Endothelial cell (in vitro differentiated cells): ENCODE measurements at regions not wholly inside any gene's neighbourhood (a gene's known extent, or its start where the extent isn't known, plus 50 kb on each side); places are given as distances from the start of the nearest gene placed in this dataset.

Source experiments
- DNase-seq: peaks from one replicate; pipeline ENCODE4 v3.0.0; 2021; ENCODE audit warnings: low spot score
- H3K27ac Mint-ChIP-seq: one replicate; pipeline ENCODE4 v1.8.0; 2021; ENCODE audit warnings: mixed read lengths, inconsistent platforms; ENCODE audit not compliant: unreplicated experiment
- H3K27me3 Mint-ChIP-seq: one replicate; pipeline ENCODE4 v1.8.0; 2021; ENCODE audit warnings: mild to moderate bottlenecking, moderate library complexity, mixed read lengths, inconsistent platforms; ENCODE audit not compliant: unreplicated experiment
- H3K36me3 Mint-ChIP-seq: one replicate; pipeline ENCODE4 v1.8.0; 2021; ENCODE audit warnings: mild to moderate bottlenecking, low read depth, mixed read lengths, inconsistent platforms; ENCODE audit not compliant: unreplicated experiment
- H3K4me1 Mint-ChIP-seq: one replicate; pipeline ENCODE4 v1.8.0; 2021; ENCODE audit warnings: mild to moderate bottlenecking, mixed read lengths, inconsistent platforms; ENCODE audit not compliant: unreplicated experiment
- H3K4me3 Mint-ChIP-seq: one replicate; pipeline ENCODE4 v1.8.0; 2021; ENCODE audit warnings: mild to moderate bottlenecking, mixed read lengths, inconsistent platforms; ENCODE audit not compliant: unreplicated experiment
- H3K9me3 Mint-ChIP-seq: one replicate; pipeline ENCODE4 v1.8.0; 2021; ENCODE audit warnings: mixed read lengths, inconsistent platforms; ENCODE audit not compliant: unreplicated experiment
- TF ChIP-seq, protein P1 (sequence below): fragments of 200-600 bp; sonication (generic); IDR thresholded peaks from one replicate; pipeline ENCODE4 v1.5.0; 2021; ENCODE audit warnings: antibody characterized with exemption; ENCODE audit not compliant: unreplicated experiment

DNA sequence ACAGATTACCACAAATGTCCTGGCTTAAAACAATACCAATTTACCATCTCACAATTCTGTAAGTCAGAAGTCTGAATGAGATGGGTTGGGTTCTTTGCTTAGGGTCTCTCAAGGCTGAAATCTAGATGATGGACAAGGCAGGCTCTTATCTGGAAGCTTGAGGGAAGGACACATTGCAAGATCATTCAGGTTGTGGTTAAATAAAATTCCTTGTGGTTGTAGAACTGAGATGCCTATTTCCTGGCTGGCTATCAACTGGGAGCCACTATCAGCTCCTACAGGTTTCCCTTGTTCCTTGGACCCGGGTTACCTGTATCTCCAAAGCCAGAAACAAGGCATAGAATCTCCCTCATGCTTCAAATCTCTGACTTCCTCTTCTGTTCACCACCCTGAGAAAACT, 148.4 kb downstream of the MDFIC start:
- H3K36me3 Mint-ChIP-seq, result no peaks in the 10 kb centered on the region
- H3K27ac Mint-ChIP-seq, result no peak overlapping the region
- TF ChIP-seq, protein P1, sequence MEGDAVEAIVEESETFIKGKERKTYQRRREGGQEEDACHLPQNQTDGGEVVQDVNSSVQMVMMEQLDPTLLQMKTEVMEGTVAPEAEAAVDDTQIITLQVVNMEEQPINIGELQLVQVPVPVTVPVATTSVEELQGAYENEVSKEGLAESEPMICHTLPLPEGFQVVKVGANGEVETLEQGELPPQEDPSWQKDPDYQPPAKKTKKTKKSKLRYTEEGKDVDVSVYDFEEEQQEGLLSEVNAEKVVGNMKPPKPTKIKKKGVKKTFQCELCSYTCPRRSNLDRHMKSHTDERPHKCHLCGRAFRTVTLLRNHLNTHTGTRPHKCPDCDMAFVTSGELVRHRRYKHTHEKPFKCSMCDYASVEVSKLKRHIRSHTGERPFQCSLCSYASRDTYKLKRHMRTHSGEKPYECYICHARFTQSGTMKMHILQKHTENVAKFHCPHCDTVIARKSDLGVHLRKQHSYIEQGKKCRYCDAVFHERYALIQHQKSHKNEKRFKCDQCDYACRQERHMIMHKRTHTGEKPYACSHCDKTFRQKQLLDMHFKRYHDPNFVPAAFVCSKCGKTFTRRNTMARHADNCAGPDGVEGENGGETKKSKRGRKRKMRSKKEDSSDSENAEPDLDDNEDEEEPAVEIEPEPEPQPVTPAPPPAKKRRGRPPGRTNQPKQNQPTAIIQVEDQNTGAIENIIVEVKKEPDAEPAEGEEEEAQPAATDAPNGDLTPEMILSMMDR, result no peak
- no peak for DNase-seq
- H3K4me3 Mint-ChIP-seq, result no peak overlapping the region
- H3K4me1 Mint-ChIP-seq, result no peaks in the 10 kb centered on the region
- H3K27me3 Mint-ChIP-seq, result no peaks in the 10 kb centered on the region
- H3K9me3 Mint-ChIP-seq, result no peaks in the 10 kb centered on the region
